ENCODE measurements at regions not wholly inside any gene's neighbourhood (a gene's known extent, or its start where the extent isn't known, plus 50 kb on each side); places are given as distances from the start of the nearest gene placed in this dataset.

- TF ChIP-seq CTCF (IDR thresholded peaks at IDR 0.05; ENCODE audit: low read depth, low read length), result no peak
- H3K4me3 ChIP-seq (ENCODE audit: low read depth, low read length), result no peak overlapping the region
- H3K27me3 ChIP-seq (ENCODE audit: insufficient read depth, low read depth, severe bottlenecking), result no peaks in the 10 kb centered on the region
- no peak for DNase-seq
- H3K36me3 ChIP-seq, result no peaks in the 10 kb centered on the region
- H3K27ac ChIP-seq, result no peak overlapping the region
- no peaks in the 10 kb centered on the region for H3K9me3 ChIP-seq (ENCODE audit: severe bottlenecking)
Observed at GRCh38 chr6:113742342-113742741, 114.8 kb upstream of the MARCKS start.

- Histone ChIP-seq H3K4me3 (ENCODE audit: low read depth, low read length) (no peak overlapping the region), H3K27me3 (ENCODE audit: insufficient read depth, low read depth, severe bottlenecking) (no peaks in the 10 kb centered on the region), H3K36me3 (no peaks in the 10 kb centered on the region), H3K9me3 (ENCODE audit: severe bottlenecking) (no peaks in the 10 kb centered on the region), H3K27ac (no peak overlapping the region)
- no peak for DNase-seq
- no peak for TF ChIP-seq CTCF (IDR thresholded peaks at IDR 0.05; ENCODE audit: low read depth, low read length)
Observed at GRCh38 chr6:113744861-113745260, 112.3 kb upstream of the MARCKS start.

GRCh38 chr6:113750151-113750855, 106.8 kb upstream of the MARCKS start:
- Histone ChIP-seq H3K4me3 (ENCODE audit: low read depth, low read length) (no peak overlapping the region), H3K27me3 (ENCODE audit: insufficient read depth, low read depth, severe bottlenecking) (no peaks in the 10 kb centered on the region), H3K9me3 (ENCODE audit: severe bottlenecking) (no peaks in the 10 kb centered on the region), H3K27ac (no peak overlapping the region), H3K36me3 (no peaks in the 10 kb centered on the region)
- TF ChIP-seq CTCF (IDR thresholded peaks at IDR 0.05; ENCODE audit: low read depth, low read length), result no peak
- DNase-seq, result no peak

- no peaks in the 10 kb centered on the region for H3K9me3 ChIP-seq (ENCODE audit: severe bottlenecking)
- no peak overlapping the region for H3K27ac ChIP-seq
- no peak for DNase-seq
- H3K27me3 ChIP-seq (ENCODE audit: insufficient read depth, low read depth, severe bottlenecking), result no peaks in the 10 kb centered on the region
- TF ChIP-seq CTCF (IDR thresholded peaks at IDR 0.05; ENCODE audit: low read depth, low read length), result no peak
- H3K4me3 ChIP-seq (ENCODE audit: low read depth, low read length), result no peak overlapping the region
- H3K36me3 ChIP-seq, result no peaks in the 10 kb centered on the region
Observed at GRCh38 chr6:113754291-113754690, 102.9 kb upstream of the MARCKS start.

- H3K27me3 ChIP-seq (ENCODE audit: insufficient read depth, low read depth, severe bottlenecking), result no peaks in the 10 kb centered on the region
- no peak for TF ChIP-seq CTCF (IDR thresholded peaks at IDR 0.05; ENCODE audit: low read depth, low read length)
- no peak overlapping the region for H3K27ac ChIP-seq
- H3K4me3 ChIP-seq (ENCODE audit: low read depth, low read length), result no peak overlapping the region
- no peaks in the 10 kb centered on the region for H3K36me3 ChIP-seq
- H3K9me3 ChIP-seq (ENCODE audit: severe bottlenecking), result no peaks in the 10 kb centered on the region
- DNase-seq, result no peak
Observed at GRCh38 chr6:113755449-113756289, 101.5 kb upstream of the MARCKS start.

Measured in WERI-Rb-1 (cell line).